ENCODE measurements at regions not wholly inside any gene's neighbourhood (a gene's known extent, or its start where the extent isn't known, plus 50 kb on each side); places are given as distances from the start of the nearest gene placed in this dataset.
"Not testable (repeated sequence)": the region's sequence is repeated elsewhere in the genome, so short reads cannot be mapped to it uniquely, and the experiment has no call there.

DNA sequence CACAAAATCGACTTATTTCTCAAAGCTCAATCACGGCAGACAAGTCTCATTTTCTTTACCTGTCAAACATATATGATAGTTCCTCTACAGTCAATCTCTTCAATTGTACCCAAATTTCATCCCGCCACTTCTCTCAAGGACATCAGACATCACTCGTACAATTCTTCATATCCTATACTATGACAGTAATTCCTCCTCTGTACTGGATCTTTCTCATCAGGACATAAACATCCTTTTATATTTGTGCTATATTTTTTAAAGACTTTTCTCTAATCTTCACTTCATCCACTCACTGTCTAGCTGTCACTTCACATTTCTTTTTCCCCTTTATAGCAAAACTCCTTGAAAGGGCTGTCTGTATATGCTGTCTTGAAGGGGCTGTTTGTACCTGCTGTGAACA is 419.1 kb upstream of the NR5A2 start:
- TF ChIP-seq, protein P1, sequence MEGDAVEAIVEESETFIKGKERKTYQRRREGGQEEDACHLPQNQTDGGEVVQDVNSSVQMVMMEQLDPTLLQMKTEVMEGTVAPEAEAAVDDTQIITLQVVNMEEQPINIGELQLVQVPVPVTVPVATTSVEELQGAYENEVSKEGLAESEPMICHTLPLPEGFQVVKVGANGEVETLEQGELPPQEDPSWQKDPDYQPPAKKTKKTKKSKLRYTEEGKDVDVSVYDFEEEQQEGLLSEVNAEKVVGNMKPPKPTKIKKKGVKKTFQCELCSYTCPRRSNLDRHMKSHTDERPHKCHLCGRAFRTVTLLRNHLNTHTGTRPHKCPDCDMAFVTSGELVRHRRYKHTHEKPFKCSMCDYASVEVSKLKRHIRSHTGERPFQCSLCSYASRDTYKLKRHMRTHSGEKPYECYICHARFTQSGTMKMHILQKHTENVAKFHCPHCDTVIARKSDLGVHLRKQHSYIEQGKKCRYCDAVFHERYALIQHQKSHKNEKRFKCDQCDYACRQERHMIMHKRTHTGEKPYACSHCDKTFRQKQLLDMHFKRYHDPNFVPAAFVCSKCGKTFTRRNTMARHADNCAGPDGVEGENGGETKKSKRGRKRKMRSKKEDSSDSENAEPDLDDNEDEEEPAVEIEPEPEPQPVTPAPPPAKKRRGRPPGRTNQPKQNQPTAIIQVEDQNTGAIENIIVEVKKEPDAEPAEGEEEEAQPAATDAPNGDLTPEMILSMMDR (IDR thresholded peaks at IDR 0.05) = no peak
- Histone ChIP-seq H3K27ac (no peak overlapping the region), H3K4me3 (no peak overlapping the region), H3K9me3 (no peaks in the 10 kb centered on the region), H3K36me3 (no peaks in the 10 kb centered on the region), H3K4me1 (ENCODE audit: control insufficient read depth in 1 of 2, low read depth in 2 of 2) (no peaks in the 10 kb centered on the region), H3K27me3 (replicated peaks; ENCODE audit: insufficient read depth) (no peaks in the 10 kb centered on the region)
- no peak for DNase-seq (ENCODE audit: low spot score)
- no peak for ATAC-seq (ENCODE audit: insufficient number of reproducible peaks, low FRiP score, low read depth)

DNA sequence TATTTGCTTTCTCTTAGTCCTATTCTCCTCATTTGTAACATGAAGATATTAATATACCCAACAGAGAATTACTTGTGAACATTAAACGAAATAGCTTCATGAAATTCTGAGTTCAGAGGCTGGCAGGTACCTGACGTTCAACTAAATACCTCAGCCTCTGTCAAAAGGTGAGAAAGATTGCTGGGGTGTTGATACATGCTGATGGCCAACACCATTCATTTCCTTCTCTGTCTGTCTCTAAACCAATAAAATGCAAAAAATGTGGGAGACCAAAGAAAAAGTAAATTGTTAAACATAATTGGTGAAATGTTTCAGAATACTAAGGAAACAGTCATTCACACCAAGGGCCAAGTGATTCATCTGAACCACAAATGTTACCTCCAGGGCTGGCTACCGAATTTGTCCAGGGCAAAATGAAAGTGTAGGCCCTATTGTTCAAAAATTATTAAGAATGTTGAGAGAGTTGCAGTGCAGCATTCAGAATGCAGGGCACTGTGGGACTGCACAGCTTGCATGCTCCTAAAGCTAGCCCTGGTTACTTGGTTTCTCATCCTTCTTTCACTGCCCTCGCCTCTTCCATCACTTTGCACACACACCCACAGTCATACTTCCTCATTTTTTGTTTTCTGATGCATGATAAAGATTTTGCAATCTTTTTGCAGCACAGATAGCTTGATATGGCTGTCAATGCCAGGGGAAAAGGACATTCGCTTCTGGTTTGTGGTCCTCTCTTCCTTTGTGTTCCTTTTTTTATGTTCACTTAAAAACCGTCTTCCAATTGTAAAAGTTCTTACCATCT is 414.3 kb upstream of the NR5A2 start:
- H3K36me3 ChIP-seq = no peaks in the 10 kb centered on the region
- no peaks in the 10 kb centered on the region for H3K27me3 ChIP-seq (replicated peaks; ENCODE audit: insufficient read depth)
- TF ChIP-seq, protein P1 (IDR thresholded peaks at IDR 0.05) = no peak
- no peaks in the 10 kb centered on the region for H3K9me3 ChIP-seq
- H3K4me1 ChIP-seq (ENCODE audit: control insufficient read depth in 1 of 2, low read depth in 2 of 2) = no peaks in the 10 kb centered on the region
- no peak overlapping the region for H3K27ac ChIP-seq
- ATAC-seq (ENCODE audit: insufficient number of reproducible peaks, low FRiP score, low read depth) (no peak), DNase-seq (ENCODE audit: low spot score) (no peak)
- no peak overlapping the region for H3K4me3 ChIP-seq

DNA sequence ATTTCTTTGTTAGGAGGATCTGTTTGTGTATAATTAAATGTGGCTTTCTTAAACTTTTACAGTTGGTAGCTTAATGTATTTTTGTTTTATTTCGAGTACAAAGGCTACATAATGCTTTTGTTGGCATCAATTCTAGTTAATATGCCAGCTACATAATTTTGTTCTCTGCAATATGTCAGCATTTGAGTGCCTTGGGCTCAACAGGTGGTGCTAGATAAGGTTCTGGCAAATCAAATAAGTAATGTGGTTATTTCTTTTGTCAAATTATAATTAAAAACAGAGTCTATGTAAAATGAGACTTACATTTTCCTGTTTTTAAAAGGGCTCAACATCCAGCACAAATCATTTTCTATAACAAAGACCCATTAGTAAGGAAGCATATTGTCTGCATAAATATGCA is 410.6 kb upstream of the NR5A2 start:
- ATAC-seq (ENCODE audit: insufficient number of reproducible peaks, low FRiP score, low read depth) (no peak), DNase-seq (ENCODE audit: low spot score) (no peak)
- TF ChIP-seq, protein P1 (IDR thresholded peaks at IDR 0.05) = no peak
- Histone ChIP-seq H3K4me3 (no peak overlapping the region), H3K9me3 (no peaks in the 10 kb centered on the region), H3K27ac (no peak overlapping the region), H3K27me3 (replicated peaks; ENCODE audit: insufficient read depth) (no peaks in the 10 kb centered on the region), H3K36me3 (no peaks in the 10 kb centered on the region), H3K4me1 (ENCODE audit: control insufficient read depth in 1 of 2, low read depth in 2 of 2) (no peaks in the 10 kb centered on the region)

- DNase-seq (ENCODE audit: low spot score) = no peak
- Histone ChIP-seq H3K4me1 (ENCODE audit: control insufficient read depth in 1 of 2, low read depth in 2 of 2) (no peaks in the 10 kb centered on the region), H3K27ac (no peak overlapping the region), H3K4me3 (no peak overlapping the region), H3K9me3 (no peaks in the 10 kb centered on the region), H3K36me3 (no peaks in the 10 kb centered on the region), H3K27me3 (replicated peaks; ENCODE audit: insufficient read depth) (no peaks in the 10 kb centered on the region)
- no peak for ATAC-seq (ENCODE audit: insufficient number of reproducible peaks, low FRiP score, low read depth)
- TF ChIP-seq, protein P1 (IDR thresholded peaks at IDR 0.05) = no peak
Measured at GRCh38 chr1:199619223-199619622, 408.3 kb upstream of the NR5A2 start.

GRCh38 chr1:199626228-199626627 is 401.3 kb upstream of the NR5A2 start:
- not testable (repeated sequence) for H3K27me3 ChIP-seq (replicated peaks; ENCODE audit: insufficient read depth)

DNA sequence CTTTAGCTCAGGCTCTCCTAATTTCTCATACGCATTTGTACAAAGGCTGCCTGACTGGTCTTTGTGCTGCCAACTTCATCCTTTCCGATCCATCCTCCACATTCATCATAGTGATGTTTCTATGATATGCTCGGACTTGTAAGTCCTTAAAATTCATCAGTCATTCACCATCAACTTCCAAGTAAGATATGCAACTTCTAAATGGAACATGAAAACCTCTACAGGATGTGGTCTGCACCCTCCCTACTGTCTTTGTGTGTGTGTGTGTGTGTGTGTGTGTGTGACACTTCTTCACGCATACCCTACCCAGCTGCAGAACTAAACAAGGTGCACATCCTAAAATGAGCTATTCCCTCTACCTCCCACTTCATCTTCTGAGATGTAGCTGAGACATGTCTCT is 397.9 kb upstream of the NR5A2 start:
- ATAC-seq (ENCODE audit: insufficient number of reproducible peaks, low FRiP score, low read depth) (no peak), DNase-seq (ENCODE audit: low spot score) (no peak)
- no peaks in the 10 kb centered on the region for H3K9me3 ChIP-seq
- TF ChIP-seq, protein P1 (IDR thresholded peaks at IDR 0.05) = no peak
- no peaks in the 10 kb centered on the region for H3K36me3 ChIP-seq
- H3K4me3 ChIP-seq = no peak overlapping the region
- H3K27me3 ChIP-seq (replicated peaks; ENCODE audit: insufficient read depth) = no peaks in the 10 kb centered on the region
- H3K27ac ChIP-seq = no peak overlapping the region
- no peaks in the 10 kb centered on the region for H3K4me1 ChIP-seq (ENCODE audit: control insufficient read depth in 1 of 2, low read depth in 2 of 2)

More at GRCh38 chr1:199626228-199626627, 401.3 kb upstream of the NR5A2 start:
- H3K4me1 ChIP-seq (ENCODE audit: control insufficient read depth in 1 of 2, low read depth in 2 of 2); H3K9me3 ChIP-seq; H3K27ac ChIP-seq; ATAC-seq (ENCODE audit: insufficient number of reproducible peaks, low FRiP score, low read depth); H3K4me3 ChIP-seq; DNase-seq (ENCODE audit: low spot score); H3K36me3 ChIP-seq: not testable (repeated sequence)

All from thoracic aorta (tissue), 2 donors.